Kasumi-1 (cell line): ENCODE measurements at regions not wholly inside any gene's neighbourhood (a gene's known extent, or its start where the extent isn't known, plus 50 kb on each side); places are given as distances from the start of the nearest gene placed in this dataset.
"Not testable (repeated sequence)": the region's sequence is repeated elsewhere in the genome, so short reads cannot be mapped to it uniquely, and the experiment has no call there.

ENCODE experiments used
- DNase-seq, 2 experiments: peaks; one replicate each; lab custom pipeline; 2025; lab: John Stamatoyannopoulos, UW

GRCh38 chr14:53857625-53858344 is 98.8 kb downstream of the BMP4 start:
- no peak for DNase-seq

DNA sequence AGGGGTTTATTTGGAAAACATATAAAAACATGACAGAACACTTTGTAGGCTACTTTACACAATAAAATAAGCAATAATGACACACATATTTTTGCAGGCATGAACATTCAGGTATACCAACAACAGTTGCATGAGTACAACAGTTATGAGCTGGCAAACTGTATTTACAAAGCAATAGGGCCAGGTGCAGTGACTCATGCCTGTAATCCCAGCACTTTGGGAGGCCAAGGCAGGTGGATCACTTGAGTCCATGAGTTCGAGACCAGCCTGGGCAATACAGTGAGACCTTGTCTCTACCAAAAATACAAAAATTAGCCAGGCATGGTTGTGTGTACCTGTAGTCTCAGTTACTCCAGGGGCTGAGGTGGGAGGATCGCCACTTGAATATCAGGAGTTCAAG is 101.1 kb downstream of the BMP4 start:
- DNase-seq = no peak

- no peak for DNase-seq
These were observed 101.5 kb downstream of the BMP4 start for GRCh38 chr14:53855127-53855526.

GRCh38 chr14:53851394-53852090 is 105.1 kb downstream of the BMP4 start:
- no peak for DNase-seq

DNA sequence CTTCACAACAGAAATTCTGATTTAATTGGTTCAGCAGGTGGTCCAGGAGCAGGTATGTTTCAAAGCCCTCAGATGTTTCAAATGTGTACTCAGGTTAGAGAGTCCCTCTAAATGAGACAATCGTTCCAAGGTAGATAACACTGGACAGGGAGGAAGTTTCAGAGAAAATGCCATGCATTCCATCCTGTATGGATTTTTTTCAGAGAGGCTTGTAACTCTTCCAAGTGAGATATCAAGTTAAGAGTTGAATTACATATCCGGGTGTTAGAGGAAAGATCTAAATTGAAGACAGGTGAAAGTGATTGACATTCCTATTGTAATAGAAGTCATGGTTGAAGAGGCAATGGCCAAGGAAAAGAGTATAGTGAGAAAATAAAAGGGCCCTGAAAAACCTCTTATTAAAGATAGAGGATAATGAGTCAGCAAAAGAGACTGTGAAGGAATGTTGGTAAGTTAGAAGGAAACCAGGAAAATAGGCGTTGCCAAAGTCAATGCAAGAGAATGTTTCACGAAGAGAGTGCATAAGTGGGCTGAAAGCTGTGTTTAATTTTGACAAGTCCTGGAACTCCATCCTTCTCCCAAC is 105.8 kb downstream of the BMP4 start:
- DNase-seq = no peak

- no peak for DNase-seq
These were observed 107.1 kb downstream of the BMP4 start for GRCh38 chr14:53849549-53849948.

DNA sequence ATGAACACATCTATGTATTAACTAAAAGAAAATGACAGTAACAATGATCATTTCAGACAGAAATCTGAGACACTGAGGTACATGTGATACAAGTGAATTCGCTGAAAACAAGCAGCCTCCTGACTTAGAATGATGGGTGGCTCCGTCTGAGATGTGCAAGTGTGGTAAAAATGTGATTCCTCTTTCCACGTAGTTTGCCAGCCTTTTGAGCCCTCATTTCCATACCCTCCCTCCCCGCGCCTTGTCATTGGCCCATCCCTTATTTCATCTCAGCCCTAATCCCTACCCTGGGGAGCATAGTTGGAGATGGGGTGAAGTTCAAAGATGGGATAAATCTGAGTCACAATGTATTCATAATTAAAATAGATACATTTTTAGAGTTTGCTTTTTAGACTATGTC is 107.8 kb downstream of the BMP4 start:
- DNase-seq = no peak

GRCh38 chr14:53847881-53848280 is 108.7 kb downstream of the BMP4 start:
- DNase-seq = no peak

- DNase-seq = no peak
These were observed 109.6 kb downstream of the BMP4 start for GRCh38 chr14:53847057-53847456.

DNA sequence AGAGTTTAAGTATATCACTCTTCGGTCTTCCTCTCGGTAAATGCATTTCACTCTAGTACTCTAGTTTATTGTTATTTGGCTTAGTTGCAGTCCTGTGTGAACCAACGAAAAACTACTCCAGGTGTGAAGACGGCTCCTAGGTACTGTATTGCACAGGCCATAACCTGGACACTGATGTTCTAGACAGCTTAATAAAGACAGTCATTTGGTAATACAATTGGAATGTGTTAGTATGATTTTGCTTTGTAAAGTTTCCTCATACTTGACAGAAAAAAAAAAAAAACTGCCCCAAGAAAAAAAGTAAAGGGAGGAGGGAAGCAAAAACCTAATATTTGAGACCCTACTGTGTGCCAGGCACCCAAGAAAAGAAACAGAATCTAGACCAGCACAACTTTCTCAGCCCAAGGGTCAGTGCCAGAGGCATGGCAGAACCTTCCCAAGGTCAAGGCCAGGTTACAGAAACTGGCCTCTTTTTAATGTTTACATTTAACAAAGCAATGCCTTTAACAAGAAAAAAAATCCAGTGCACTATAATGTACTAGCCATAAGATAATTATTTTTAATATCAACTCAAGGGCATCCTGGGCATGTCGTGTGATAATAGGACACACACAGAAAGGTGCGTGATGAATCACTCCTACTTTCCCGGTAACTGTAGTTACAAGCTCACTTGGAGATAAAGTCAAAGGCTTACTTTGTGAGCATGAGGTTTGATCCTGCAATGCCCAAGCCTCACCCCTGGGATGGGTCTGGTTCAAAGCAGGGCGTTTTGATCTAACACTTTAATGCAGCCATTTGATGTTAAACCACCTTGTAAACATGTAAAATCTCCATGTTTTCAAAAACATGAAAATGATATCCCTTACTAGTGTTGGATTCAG is 110.6 kb downstream of the BMP4 start:
- no peak for DNase-seq

GRCh38 chr14:53842938-53843337 is 113.7 kb downstream of the BMP4 start:
- DNase-seq = no peak

- no peak for DNase-seq
These were observed 115.2 kb downstream of the BMP4 start for GRCh38 chr14:53841109-53842099.

DNA sequence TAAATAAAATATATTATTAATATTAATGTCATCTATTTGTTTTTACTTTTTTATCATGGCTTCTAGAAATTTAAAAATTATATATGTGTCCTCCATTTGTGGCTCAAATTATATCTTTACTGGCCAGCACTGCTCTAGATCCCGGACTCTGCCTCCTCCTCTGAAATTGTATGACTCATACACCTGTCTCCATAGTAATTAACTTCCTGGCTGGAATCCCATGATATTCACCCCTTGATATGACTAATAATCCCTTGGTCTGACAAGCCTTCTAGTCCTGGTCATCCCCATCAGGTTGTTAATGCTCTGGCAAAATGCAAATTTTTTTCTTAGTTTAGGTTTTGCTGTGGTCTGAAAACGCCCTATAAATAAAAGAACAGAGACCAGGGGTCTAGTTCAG is 116.2 kb downstream of the BMP4 start:
- no peak for DNase-seq

- no peak for DNase-seq
These were observed 118.3 kb downstream of the BMP4 start for GRCh38 chr14:53838374-53838773.

DNA sequence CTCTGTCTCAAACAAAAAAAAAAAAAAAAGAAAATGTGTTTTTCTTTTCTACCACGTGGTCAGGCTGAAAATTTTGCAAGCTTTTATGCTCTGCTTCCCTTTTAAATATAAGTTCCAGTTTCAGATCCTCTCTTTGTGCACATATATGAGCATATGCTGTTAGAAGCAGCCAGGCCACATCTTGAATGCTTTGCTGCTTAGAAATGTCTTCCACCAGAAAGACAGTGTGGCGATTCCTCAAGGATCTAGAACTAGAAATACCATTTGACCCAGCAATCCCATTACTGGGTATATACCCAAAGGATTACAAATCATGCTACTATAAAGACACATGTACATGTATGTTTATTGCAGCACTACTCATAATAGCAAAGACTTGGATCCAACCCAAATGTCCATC is 119.0 kb downstream of the BMP4 start:
- not testable (repeated sequence) for DNase-seq

DNA sequence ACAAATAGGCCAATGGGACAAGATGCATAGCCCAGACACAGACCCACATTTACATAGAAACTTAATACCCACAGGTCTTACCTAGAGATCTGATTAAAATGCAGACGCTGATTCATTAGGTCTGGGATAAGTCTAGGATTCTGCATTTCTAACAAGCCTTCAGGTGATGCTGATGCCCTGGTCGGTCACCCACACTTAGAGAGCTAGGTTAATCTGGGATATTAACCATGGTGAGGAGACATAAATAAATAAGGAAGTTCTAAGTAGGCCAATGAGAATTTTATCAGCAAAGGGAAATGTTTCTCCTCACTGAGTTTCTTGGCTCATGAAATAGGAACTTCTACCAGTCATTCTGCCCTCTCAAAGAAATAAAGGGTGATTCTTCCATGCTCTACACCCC is 120.1 kb downstream of the BMP4 start:
- no peak for DNase-seq

GRCh38 chr14:53828820-53829219 is 127.8 kb downstream of the BMP4 start:
- no peak for DNase-seq

DNA sequence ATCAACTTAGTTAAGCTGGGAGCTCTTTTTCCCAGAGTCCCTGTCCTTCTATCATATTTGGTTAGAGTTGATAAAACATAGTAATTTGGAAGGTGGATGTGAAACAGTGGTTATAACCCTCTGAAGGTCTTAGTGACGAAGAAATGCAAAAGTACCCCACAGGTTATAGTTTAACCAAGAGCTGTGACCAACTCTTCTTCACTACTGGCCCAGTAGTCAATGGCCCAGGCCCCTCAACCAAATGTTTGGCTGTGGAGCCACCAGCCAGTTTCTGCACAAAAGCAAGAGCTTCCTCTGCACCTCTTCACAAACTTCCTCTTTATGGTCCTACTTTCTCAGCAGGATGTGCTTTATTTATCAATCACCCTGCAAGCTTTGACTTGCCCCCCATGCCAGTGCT is 132.6 kb downstream of the BMP4 start:
- DNase-seq = peak; percentile 4 to 20

DNA sequence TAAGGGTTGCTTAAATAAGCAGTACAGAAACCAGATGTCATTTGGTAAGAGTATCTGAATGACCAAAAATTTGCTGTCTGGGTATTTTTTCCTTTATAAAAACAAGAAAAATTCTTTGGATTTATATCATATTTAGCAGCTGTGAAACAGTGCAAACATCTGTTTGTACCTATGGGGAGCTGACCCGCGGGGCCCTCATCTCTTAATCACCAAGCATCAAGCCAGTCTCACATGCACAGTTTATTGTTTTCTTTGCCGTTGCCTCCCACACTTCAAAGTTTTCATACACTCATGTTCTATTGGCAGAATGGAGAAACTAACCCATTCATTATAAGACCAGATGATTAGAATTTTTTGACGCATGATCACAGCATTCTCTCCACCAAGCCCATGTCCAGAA is 142.2 kb downstream of the BMP4 start:
- no peak for DNase-seq

GRCh38 chr14:53810221-53810620 is 146.4 kb downstream of the BMP4 start:
- DNase-seq = no peak

DNA sequence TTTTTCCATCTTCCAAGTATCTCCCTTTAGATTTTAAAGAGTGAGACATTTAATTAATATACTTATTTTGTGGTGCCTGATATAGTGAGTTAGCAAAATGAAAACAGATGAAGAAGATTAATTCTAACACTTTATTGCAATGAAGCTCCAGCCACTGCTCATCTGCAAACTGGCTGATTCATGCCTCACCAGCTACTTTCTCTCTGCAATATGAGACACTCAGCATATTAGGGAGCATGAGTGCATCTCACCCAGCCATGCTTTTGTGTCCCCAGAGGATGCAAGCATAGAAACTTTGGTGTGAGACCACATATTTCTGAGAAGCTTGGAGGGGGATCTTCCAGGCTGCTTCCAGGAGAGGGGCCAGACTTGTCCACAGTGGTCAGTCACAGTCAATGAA is 148.6 kb downstream of the BMP4 start:
- no peak for DNase-seq
